Skeletal muscle satellite cell (primary cell): ENCODE measurements at regions not wholly inside any gene's neighbourhood (a gene's known extent, or its start where the extent isn't known, plus 50 kb on each side); places are given as distances from the start of the nearest gene placed in this dataset.

Experiments used
- H3K27me3 ChIP-seq: 2 replicates; pipeline ENCODE4 v1.7.0; 2013; ENCODE audit warnings: low read length; ENCODE audit not compliant: control insufficient read depth, insufficient read depth
- H3K36me3 ChIP-seq: 2 replicates; pipeline ENCODE4 v1.7.0; 2013; ENCODE audit warnings: mild to moderate bottlenecking, control low read depth, low read length; ENCODE audit not compliant: insufficient read depth
- H3K4me1 ChIP-seq: 2 replicates; pipeline ENCODE4 v1.7.0; 2013; ENCODE audit warnings: low read length; ENCODE audit not compliant: control insufficient read depth, insufficient read depth
- H3K4me2 ChIP-seq: 2 replicates; pipeline ENCODE4 v1.7.0; 2013; ENCODE audit warnings: mild to moderate bottlenecking, low read length
- H3K4me3 ChIP-seq: 2 replicates; pipeline ENCODE4 v1.7.0; 2013; ENCODE audit warnings: low read length
- H3K9ac ChIP-seq: 2 replicates; pipeline ENCODE4 v1.7.0; 2013; ENCODE audit warnings: mild to moderate bottlenecking, low read depth, low read length, moderate library complexity
- H3K9me3 ChIP-seq: replicated peaks from 2 replicates; pipeline ENCODE4 v1.7.0; 2013; ENCODE audit warnings: mild to moderate bottlenecking, control low read depth, low read length

DNA sequence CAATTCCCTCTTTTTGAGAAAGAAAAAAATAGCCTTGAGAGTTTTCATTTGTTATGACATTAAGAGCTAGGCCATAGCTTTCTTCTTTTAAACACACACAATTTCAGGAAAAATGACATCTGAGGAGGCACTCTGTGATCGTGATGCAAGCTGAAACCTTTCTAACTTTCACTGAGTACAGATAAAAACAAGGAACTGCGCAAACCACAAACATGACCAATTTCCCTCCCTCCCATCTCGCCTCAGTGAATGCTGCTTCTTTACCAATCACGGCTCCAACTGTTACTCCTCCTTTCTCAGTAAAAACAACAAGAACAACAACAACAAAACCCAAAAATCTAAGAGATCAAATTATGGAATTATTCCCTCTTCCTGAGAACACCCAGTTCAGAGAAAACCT is 626.8 kb downstream of the TLL1 start:
- Histone ChIP-seq H3K4me3 (no peak overlapping the region), H3K36me3 (no peaks in the 10 kb centered on the region), H3K4me2 (no peak overlapping the region), H3K9ac (no peak overlapping the region), H3K27me3 (no peaks in the 10 kb centered on the region), H3K9me3 (no peaks in the 10 kb centered on the region), H3K4me1 (no peaks in the 10 kb centered on the region)

GRCh38 chr4:166501941-166502382 is 628.9 kb downstream of the TLL1 start:
- Histone ChIP-seq H3K27me3 (no peaks in the 10 kb centered on the region), H3K4me2 (no peak overlapping the region), H3K9ac (no peak overlapping the region), H3K9me3 (no peaks in the 10 kb centered on the region), H3K4me3 (no peak overlapping the region), H3K36me3 (no peaks in the 10 kb centered on the region), H3K4me1 (no peaks in the 10 kb centered on the region)

DNA sequence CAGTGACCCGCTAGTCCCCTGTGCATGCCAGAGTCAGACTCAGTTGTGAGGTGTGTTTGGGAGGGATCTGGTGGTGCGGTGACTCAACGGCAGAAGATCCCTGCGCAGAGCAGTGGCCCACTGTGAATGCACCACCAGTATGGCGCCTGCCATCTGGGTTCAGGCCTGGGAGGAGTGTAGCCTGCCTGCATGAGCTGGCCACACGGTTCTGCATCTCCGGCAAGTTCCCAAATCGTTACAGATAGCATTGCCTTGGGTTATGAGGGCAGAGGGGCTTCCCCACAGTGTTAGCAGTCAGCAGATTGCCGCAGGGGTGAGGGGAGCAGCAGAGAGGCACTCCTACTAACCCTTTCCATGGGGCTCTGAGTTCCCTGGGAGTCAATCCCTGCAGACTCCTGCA is 629.6 kb downstream of the TLL1 start:
- Histone ChIP-seq H3K9ac (no peak overlapping the region), H3K9me3 (no peaks in the 10 kb centered on the region), H3K4me2 (no peak overlapping the region), H3K27me3 (no peaks in the 10 kb centered on the region), H3K4me3 (no peak overlapping the region), H3K4me1 (no peaks in the 10 kb centered on the region), H3K36me3 (no peaks in the 10 kb centered on the region)

GRCh38 chr4:166506051-166506450 is 633.0 kb downstream of the TLL1 start:
- H3K9ac ChIP-seq: no peak overlapping the region
- H3K4me2 ChIP-seq: no peak overlapping the region
- H3K4me1 ChIP-seq: no peaks in the 10 kb centered on the region
- no peaks in the 10 kb centered on the region for H3K36me3 ChIP-seq
- no peaks in the 10 kb centered on the region for H3K27me3 ChIP-seq
- no peaks in the 10 kb centered on the region for H3K9me3 ChIP-seq
- H3K4me3 ChIP-seq: no peak overlapping the region

GRCh38 chr4:166512267-166512666 is 639.2 kb downstream of the TLL1 start:
- H3K9ac ChIP-seq: no peak overlapping the region
- no peak overlapping the region for H3K4me3 ChIP-seq
- H3K4me2 ChIP-seq: no peak overlapping the region
- H3K27me3 ChIP-seq: no peaks in the 10 kb centered on the region
- H3K4me1 ChIP-seq: no peaks in the 10 kb centered on the region
- H3K36me3 ChIP-seq: no peaks in the 10 kb centered on the region
- H3K9me3 ChIP-seq: no peaks in the 10 kb centered on the region

DNA sequence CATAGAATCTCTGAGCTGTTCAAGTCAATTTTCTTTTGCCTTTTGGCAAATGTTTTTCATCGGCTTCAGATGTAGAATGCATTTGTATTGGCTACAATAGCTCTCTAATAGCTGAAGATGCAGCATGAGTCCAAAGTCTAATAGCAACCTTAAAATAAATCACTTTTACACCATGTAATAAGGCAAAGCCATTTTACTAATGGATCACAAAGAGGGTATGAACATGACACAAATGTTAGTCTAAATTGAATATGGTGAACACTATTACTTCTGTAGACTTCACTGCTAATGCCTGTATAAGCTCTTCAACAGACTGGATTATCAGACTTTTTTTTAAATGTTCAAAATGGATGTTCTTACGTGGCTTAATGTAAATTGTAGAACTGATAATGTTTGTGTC is 645.3 kb downstream of the TLL1 start:
- H3K4me2 ChIP-seq: no peak overlapping the region
- H3K27me3 ChIP-seq: no peaks in the 10 kb centered on the region
- H3K4me1 ChIP-seq: no peaks in the 10 kb centered on the region

DNA sequence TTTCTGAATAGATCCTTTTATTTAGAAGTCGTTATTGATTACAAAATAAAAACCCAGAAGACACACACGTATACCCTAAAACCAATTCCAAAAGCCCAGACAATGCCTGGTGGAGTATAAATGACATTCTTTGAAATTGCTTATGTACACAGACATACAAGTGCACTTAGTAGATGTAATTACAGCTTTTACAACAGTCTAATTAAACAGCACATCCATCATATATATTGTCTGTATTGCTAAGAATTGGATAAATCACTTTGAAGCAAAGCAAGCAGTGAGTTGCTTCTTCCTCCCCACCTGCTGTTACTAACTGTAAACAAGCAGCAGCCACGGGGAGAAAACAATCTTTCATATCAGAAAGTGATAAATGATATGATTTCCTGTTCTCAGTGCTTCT is 645.7 kb downstream of the TLL1 start:
- Histone ChIP-seq H3K4me3 (no peak overlapping the region), H3K27me3 (no peaks in the 10 kb centered on the region), H3K9me3 (no peaks in the 10 kb centered on the region)

More for the DNA sequence above, 645.3 kb downstream of the TLL1 start:
- H3K36me3 ChIP-seq: no peaks in the 10 kb centered on the region
- no peak overlapping the region for H3K4me3 ChIP-seq
- no peak overlapping the region for H3K9ac ChIP-seq
- H3K9me3 ChIP-seq: no peaks in the 10 kb centered on the region

DNA sequence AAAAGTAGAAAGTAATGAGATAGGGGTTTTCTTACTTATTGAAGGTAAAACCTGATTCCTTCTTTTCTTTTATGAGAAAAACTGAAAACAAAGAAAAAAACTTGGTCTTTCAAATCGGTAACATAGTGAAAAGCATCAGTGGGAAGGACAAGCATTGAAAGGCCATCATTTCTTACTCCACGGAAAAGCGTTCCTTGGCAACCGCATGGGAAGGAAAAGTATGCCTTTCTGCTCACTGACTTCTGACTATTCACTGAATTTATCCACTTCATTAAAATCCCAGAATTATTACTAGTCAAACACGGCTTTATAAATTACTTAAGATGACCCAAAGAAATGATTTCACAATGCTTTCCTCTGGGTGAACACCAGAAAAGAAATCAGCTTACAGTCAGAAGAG is 646.7 kb downstream of the TLL1 start:
- Histone ChIP-seq H3K9me3 (no peaks in the 10 kb centered on the region), H3K4me1 (no peaks in the 10 kb centered on the region), H3K36me3 (no peaks in the 10 kb centered on the region), H3K4me3 (no peak overlapping the region), H3K9ac (no peak overlapping the region), H3K4me2 (no peak overlapping the region), H3K27me3 (no peaks in the 10 kb centered on the region)

More for the DNA sequence above, 645.7 kb downstream of the TLL1 start:
- Histone ChIP-seq H3K9ac (no peak overlapping the region), H3K4me1 (no peaks in the 10 kb centered on the region), H3K36me3 (no peaks in the 10 kb centered on the region), H3K4me2 (no peak overlapping the region)

DNA sequence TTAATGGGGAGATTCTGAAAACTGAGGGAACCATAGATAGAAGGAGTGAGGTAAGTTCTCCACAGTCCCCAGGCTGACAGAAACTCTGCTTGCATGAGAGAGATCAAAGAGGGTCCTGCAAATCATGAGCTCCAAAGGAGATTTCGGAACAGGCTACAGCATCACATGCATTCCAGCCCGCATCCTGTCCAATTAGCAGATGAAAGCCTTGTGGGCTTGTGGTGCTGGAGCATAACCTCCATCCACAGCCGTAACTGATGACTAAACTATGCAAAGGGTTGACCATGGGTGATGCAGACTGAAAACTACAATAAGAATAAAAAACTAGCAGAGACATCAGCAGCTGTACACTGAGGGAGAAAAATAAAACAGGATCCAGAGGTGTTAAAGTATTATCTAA is 654.5 kb downstream of the TLL1 start:
- Histone ChIP-seq H3K9me3 (no peaks in the 10 kb centered on the region), H3K4me1 (no peaks in the 10 kb centered on the region), H3K4me3 (no peak overlapping the region), H3K4me2 (no peak overlapping the region), H3K9ac (no peak overlapping the region), H3K36me3 (no peaks in the 10 kb centered on the region), H3K27me3 (no peaks in the 10 kb centered on the region)

DNA sequence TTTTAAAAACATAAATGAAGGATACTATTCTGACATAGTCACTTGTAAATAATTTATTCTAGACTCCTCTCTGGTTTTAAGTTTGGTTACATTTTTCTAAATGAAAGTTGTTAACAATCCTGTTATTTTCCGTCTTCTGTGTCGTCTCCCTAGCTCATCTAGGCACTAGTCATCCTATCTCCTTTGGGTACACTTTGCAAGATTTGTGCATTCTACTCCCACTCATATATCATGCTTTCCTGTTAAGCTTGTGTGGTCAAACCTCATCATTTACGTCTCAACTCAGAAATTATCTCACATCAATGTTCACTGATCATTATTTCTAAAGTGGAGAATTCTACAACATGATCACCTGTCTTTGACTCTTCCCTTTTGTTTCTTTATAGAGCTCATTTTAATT is 658.7 kb downstream of the TLL1 start:
- Histone ChIP-seq H3K4me2 (no peak overlapping the region), H3K27me3 (no peaks in the 10 kb centered on the region), H3K4me3 (no peak overlapping the region), H3K36me3 (no peaks in the 10 kb centered on the region), H3K4me1 (no peaks in the 10 kb centered on the region), H3K9ac (no peak overlapping the region), H3K9me3 (no peaks in the 10 kb centered on the region)

GRCh38 chr4:166535865-166536264 is 662.8 kb downstream of the TLL1 start:
- H3K4me3 ChIP-seq: no peak overlapping the region
- no peaks in the 10 kb centered on the region for H3K4me1 ChIP-seq
- H3K9me3 ChIP-seq: no peaks in the 10 kb centered on the region
- no peaks in the 10 kb centered on the region for H3K36me3 ChIP-seq
- no peaks in the 10 kb centered on the region for H3K27me3 ChIP-seq
- no peak overlapping the region for H3K9ac ChIP-seq
- no peak overlapping the region for H3K4me2 ChIP-seq

DNA sequence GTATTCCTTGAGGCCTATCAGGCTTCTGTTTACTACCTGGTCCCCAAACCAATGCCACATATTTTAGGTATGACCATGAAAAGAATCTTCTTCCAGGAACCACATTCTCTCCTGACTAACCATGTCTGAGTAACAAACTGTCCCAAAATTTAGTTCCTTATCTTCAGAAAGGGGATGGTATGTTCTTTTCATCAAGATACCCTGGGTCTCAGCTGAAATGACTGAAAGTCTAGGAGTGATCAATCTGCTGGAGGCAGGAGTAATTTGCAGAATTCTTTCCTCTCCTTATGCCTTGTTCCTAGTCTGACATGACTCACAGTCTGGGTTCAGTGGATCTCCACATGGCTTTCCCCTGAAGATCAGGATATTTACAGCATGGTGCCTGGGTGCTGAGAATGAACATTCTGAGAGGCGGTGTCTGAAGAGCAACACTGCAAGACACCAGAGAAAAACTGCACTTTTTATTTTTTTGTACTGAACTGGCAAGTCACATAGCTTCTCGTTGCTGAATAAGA is 665.5 kb downstream of the TLL1 start:
- Histone ChIP-seq H3K9me3 (no peaks in the 10 kb centered on the region), H3K4me3 (no peak overlapping the region), H3K27me3 (no peaks in the 10 kb centered on the region), H3K4me1 (no peaks in the 10 kb centered on the region), H3K4me2 (no peak overlapping the region), H3K9ac (no peak overlapping the region), H3K36me3 (no peaks in the 10 kb centered on the region)
